Liver (tissue), 8 donors: ENCODE measurements at regions not wholly inside any gene's neighbourhood (a gene's known extent, or its start where the extent isn't known, plus 50 kb on each side); places are given as distances from the start of the nearest gene placed in this dataset.
A peak's percentile ranks its signal among the peaks of the same experiment; 100 is the strongest.

ENCODE experiments used
- DNase-seq: peaks from one replicate; pipeline ENCODE4 v3.0.0-alpha.2; 2017; ENCODE audit warnings: low spot score
- H3K27ac ChIP-seq, 2 donors: one replicate each; pipeline ENCODE4 v1.7.0; 2013; ENCODE audit warnings: inconsistent platforms in 2 of 2, low read length in 2 of 2, control low read depth in 1 of 2, low read depth in 1 of 2, mild to moderate bottlenecking in 1 of 2
- H3K27me3 ChIP-seq, 4 donors: one replicate each; pipeline versions ENCODE4 v1.6.1 to v1.7.0; 2013; ENCODE audit warnings: low read length in 3 of 4, inconsistent platforms in 1 of 4, mild to moderate bottlenecking in 1 of 4, moderate library complexity in 1 of 4; ENCODE audit not compliant: control insufficient read depth in 4 of 4, insufficient read depth in 4 of 4
- H3K36me3 ChIP-seq, 4 donors: one replicate each; pipeline versions ENCODE4 v1.6.1 to v1.7.0; 2013; ENCODE audit warnings: low read length in 3 of 4, mild to moderate bottlenecking in 3 of 4, low read depth in 1 of 4, moderate library complexity in 1 of 4; ENCODE audit not compliant: control insufficient read depth in 4 of 4, insufficient read depth in 3 of 4
- H3K4me1 ChIP-seq, 4 donors: one replicate each; pipeline versions ENCODE4 v1.6.1 to v1.7.0; 2013; ENCODE audit warnings: low read length in 3 of 4, mild to moderate bottlenecking in 3 of 4, moderate library complexity in 1 of 4; ENCODE audit not compliant: control insufficient read depth in 4 of 4, insufficient read depth in 4 of 4
- H3K4me3 ChIP-seq, 3 donors: one replicate each; pipeline versions ENCODE4 v1.6.1 to v1.7.0; 2013; ENCODE audit warnings: low read length in 3 of 3, control low read depth in 1 of 3, low read depth in 1 of 3, mild to moderate bottlenecking in 1 of 3
- H3K9ac ChIP-seq, 2 donors: one replicate each; pipeline ENCODE4 v1.7.0; 2013; ENCODE audit warnings: low read length in 2 of 2, mild to moderate bottlenecking in 2 of 2, moderate library complexity in 2 of 2, control low read depth in 1 of 2, low read depth in 1 of 2
- H3K9me3 ChIP-seq, 4 donors: one replicate each; pipeline versions ENCODE4 v1.6.1 to v1.7.0; 2013; ENCODE audit warnings: low read length in 3 of 4; ENCODE audit not compliant: control insufficient read depth in 4 of 4
- ATF3 ChIP-seq: IDR thresholded peaks from 2 replicates; pipeline ENCODE4 v1.6.1; 2016; ENCODE audit warnings: antibody characterized with exemption
- CTCF ChIP-seq: fragments of 150-350 bp; IDR thresholded peaks from 2 replicates; pipeline ENCODE4 v1.5.1; 2017; ENCODE audit warnings: improper control_type of control experiment, low read depth, low read length; ENCODE audit not compliant: missing input control
- EGR1 ChIP-seq, 2 donors: IDR thresholded peaks; 2 replicates each; pipeline ENCODE4 v1.6.1; 2016 to 2018; ENCODE audit warnings: antibody characterized with exemption in 2 of 2, low read depth in 2 of 2
- FOXA1 ChIP-seq: IDR thresholded peaks from 2 replicates; pipeline ENCODE4 v1.6.1; 2016; ENCODE audit warnings: antibody characterized with exemption
- FOXA2 ChIP-seq: IDR thresholded peaks from 2 replicates; pipeline ENCODE4 v1.6.1; 2016; ENCODE audit warnings: antibody characterized with exemption
- GABPA ChIP-seq, 2 donors: IDR thresholded peaks in 1 of 2; conservative IDR thresholded peaks in 1 of 2; 2 replicates each; pipeline ENCODE4 v1.6.1; 2016; ENCODE audit warnings: antibody characterized with exemption in 2 of 2, mild to moderate bottlenecking in 1 of 2, moderate library complexity in 1 of 2
- HNF4A ChIP-seq, 2 donors: conservative IDR thresholded peaks; 2 replicates each; pipeline ENCODE4 v1.6.1; 2016; ENCODE audit warnings: antibody characterized with exemption in 2 of 2, mild to moderate bottlenecking in 2 of 2
- HNF4G ChIP-seq: IDR thresholded peaks from 2 replicates; pipeline ENCODE4 v1.6.1; 2016; ENCODE audit warnings: antibody characterized with exemption
- JUND ChIP-seq, 2 donors: IDR thresholded peaks; 2 replicates each; pipeline ENCODE4 v1.6.1; 2016; ENCODE audit warnings: antibody characterized with exemption in 2 of 2
- MAX ChIP-seq: IDR thresholded peaks from 2 replicates; pipeline ENCODE4 v1.6.1; 2016; ENCODE audit warnings: antibody characterized with exemption
- NR2F2 ChIP-seq: IDR thresholded peaks from 2 replicates; pipeline ENCODE4 v1.6.1; 2016; ENCODE audit warnings: antibody characterized with exemption
- RAD21 ChIP-seq, 2 donors: IDR thresholded peaks; 2 replicates each; pipeline ENCODE4 v1.6.1; 2016; ENCODE audit warnings: antibody characterized with exemption in 2 of 2, mild to moderate bottlenecking in 2 of 2
- REST ChIP-seq: IDR thresholded peaks from 2 replicates; pipeline ENCODE4 v1.6.1; 2016; ENCODE audit warnings: antibody characterized with exemption, mild to moderate bottlenecking
- RXRA ChIP-seq, 2 donors: IDR thresholded peaks; 2 replicates each; pipeline ENCODE4 v1.6.1; 2017 to 2018; ENCODE audit warnings: antibody characterized with exemption in 2 of 2, mild to moderate bottlenecking in 1 of 2
- SP1 ChIP-seq: IDR thresholded peaks from 2 replicates; pipeline ENCODE4 v1.6.1; 2018; ENCODE audit warnings: antibody characterized with exemption, mild to moderate bottlenecking
- TAF1 ChIP-seq: conservative IDR thresholded peaks from 2 replicates; pipeline ENCODE4 v1.6.1; 2016; ENCODE audit warnings: antibody characterized with exemption, mild to moderate bottlenecking
- YY1 ChIP-seq: IDR thresholded peaks from 2 replicates; pipeline ENCODE4 v1.6.1; 2016; ENCODE audit warnings: antibody characterized with exemption, mild to moderate bottlenecking
- ZBTB33 ChIP-seq: IDR thresholded peaks from 2 replicates; pipeline ENCODE4 v1.6.1; 2016; ENCODE audit warnings: antibody characterized with exemption
- WGBS: extraction: QIAGEN DNeasy Blood & Tissue Kit; methylation state at CpG from one replicate; pipeline ENCODE4 v1.1.7; 2013; 5-methylcytosine and 5-hydroxymethylcytosine counted together
- donor health status: healthy.
- donor health status: healthy.
- donor health status: healthy.
- donor health status: healthy.
- donor health status: healthy.

GRCh38 chr5:54630738-54631359 lies 113.3 kb downstream of the SNX18 start:
- no peaks in the 10 kb centered on the region for H3K27me3 ChIP-seq
- H3K9ac ChIP-seq: no peak overlapping the region
- WGBS: 83% methylated on average over 5 of the region's 5 CpGs
- TF ChIP-seq FOXA1 (no peak), HNF4G (no peak), CTCF (no peak), TAF1 (no peak), RXRA (IDR thresholded peaks at IDR 0.05) (peak; percentile 39 to 72), SP1 (peak; percentile 50), RAD21 (IDR thresholded peaks at IDR 0.05) (peak; percentile 45 to 59), YY1 (peak; percentile 61), FOXA2 (no peak), NR2F2 (no peak), JUND (IDR thresholded peaks at IDR 0.05) (peak in 1 of 2 donors; percentile 62), HNF4A (conservative IDR thresholded peaks at IDR 0.05) (peak; percentile 41 to 42), ZBTB33 (no peak), EGR1 (IDR thresholded peaks at IDR 0.05; ENCODE audit: low read depth in 2 of 2) (no peak), REST (no peak), GABPA (IDR thresholded peaks at IDR 0.05 in 1 of 2, conservative IDR thresholded peaks at IDR 0.05 in 1 of 2) (no peak), MAX (no peak), ATF3 (no peak)
- H3K9me3 ChIP-seq: no peaks in the 10 kb centered on the region
- peak overlapping the region in 1 of 2 donors; percentile 25 for H3K27ac ChIP-seq
- H3K4me3 ChIP-seq: no peak overlapping the region
- H3K36me3 ChIP-seq: no peaks in the 10 kb centered on the region
- H3K4me1 ChIP-seq: peaks cover 11 to 44% (median 39%) of the 10 kb centered on the region in 4 donors
- no peak for DNase-seq
